HCT116 (cell line): ENCODE measurements at regions not wholly inside any gene's neighbourhood (a gene's known extent, or its start where the extent isn't known, plus 50 kb on each side); places are given as distances from the start of the nearest gene placed in this dataset.

Source experiments
- ATAC-seq: fragments of 200-7000 bp; cut with Tn5 transposase; 2 replicates; pipeline ENCODE4 v1.9.1; 2020; ENCODE audit warnings: mild to moderate bottlenecking, moderate library complexity
- BruUV-seq: library from RNA; stranded (reverse); fragments of 400-500 nt; replicated peaks from 2 replicates; lab custom pipeline; 2021; lab: Mats Ljungman, UMichigan
- CTCF ChIA-PET: fragments of 300-600 bp; sonication (Branson Sonifier 250); formaldehyde crosslinking; loops from one replicate; lab custom pipeline; 2021; ENCODE audit warnings: antibody characterized with exemption; lab: Charles Lee
- POLR2A ChIA-PET: fragments of 300-600, 350-600 bp; sonication (Branson Sonifier 250); formaldehyde crosslinking; loops from one replicate; lab custom pipeline; 2021; ENCODE audit warnings: antibody characterized with exemption; lab: Charles Lee
- RAD21 ChIA-PET, 2 experiments: fragments of 300-600 bp; sonication (Branson Sonifier 250); formaldehyde crosslinking; loops; one replicate each; lab custom pipeline; 2023; ENCODE audit warnings: low total read pairs in 2 of 2; ENCODE audit not compliant: uncharacterized antibody in 2 of 2, unreplicated experiment in 2 of 2, low non-redundant PET in 1 of 2; lab: Charles Lee
- DNase-seq: peaks from one replicate; pipeline ENCODE4 v3.0.0-alpha.2; 2010; ENCODE audit warnings: low read depth, low spot score
- H2AFZ ChIP-seq: fragments of 200-600 bp; shearing (Covaris generic), sonication (generic); 2 replicates; pipeline ENCODE4 v1.6.1; 2017; ENCODE audit warnings: low read depth, mixed run types, mixed read lengths, antibody characterized with exemption, low read length; ENCODE audit not compliant: poor library complexity, severe bottlenecking
- H3K27ac ChIP-seq: 2 replicates; pipeline ENCODE4 v1.5.1; 2012; ENCODE audit warnings: low read depth, low read length
- H3K27me3 ChIP-seq: fragments of 200-600 bp; sonication (generic); 2 replicates; pipeline ENCODE4 v1.6.1; 2016; ENCODE audit warnings: mixed run types, low read length, mixed read lengths; ENCODE audit not compliant: insufficient read depth
- H3K36me3 ChIP-seq, 2 experiments: fragments of 200-500 bp in 1 of 2; fragments of 200-600 bp in 1 of 2; sonication (Bioruptor generic) in 1 of 2; sonication (generic) in 1 of 2; 2 replicates each; pipeline versions ENCODE4 v1.5.1 to v1.6.1; 2014 to 2016; ENCODE audit warnings: low read length in 2 of 2, inconsistent platforms in 1 of 2, mixed read lengths in 1 of 2, mixed run types in 1 of 2; ENCODE audit not compliant: insufficient read depth in 2 of 2, control insufficient read depth in 1 of 2
- H3K4me1 ChIP-seq, 2 experiments: fragments of 200-600 bp in 1 of 2; sonication (generic) in 1 of 2; 2 replicates each; pipeline versions ENCODE4 v1.5.1 to v1.6.1; 2012 to 2017; ENCODE audit warnings: low read length in 2 of 2, inconsistent platforms in 1 of 2, mild to moderate bottlenecking in 1 of 2, mixed read lengths in 1 of 2, mixed run types in 1 of 2, moderate library complexity in 1 of 2; ENCODE audit not compliant: insufficient read depth in 2 of 2, control insufficient read depth in 1 of 2
- H3K4me2 ChIP-seq: fragments of 200-600 bp; sonication (generic); 2 replicates; pipeline ENCODE4 v1.6.1; 2017; ENCODE audit warnings: mixed run types, low read length, mixed read lengths
- H3K4me3 ChIP-seq, 2 experiments: fragments of 200-600 bp in 1 of 2; sonication (generic) in 1 of 2; replicated peaks in 1 of 2; 2 replicates each; pipeline ENCODE4 v1.5.1; 2011 to 2016; ENCODE audit warnings: low read length in 2 of 2, control low read depth in 1 of 2, low read depth in 1 of 2, mild to moderate bottlenecking in 1 of 2, mixed read lengths in 1 of 2, mixed run types in 1 of 2
- H3K79me2 ChIP-seq: fragments of 200-600 bp; sonication (generic); 2 replicates; pipeline ENCODE4 v1.6.1; 2017; ENCODE audit warnings: mild to moderate bottlenecking, mixed run types, low read length, moderate library complexity, mixed read lengths; ENCODE audit not compliant: insufficient read depth
- H3K9ac ChIP-seq: fragments of 200-600 bp; sonication (generic); 2 replicates; pipeline ENCODE4 v1.6.1; 2016; ENCODE audit warnings: low read length, mixed read lengths
- H3K9me2 ChIP-seq: fragments of 200-600 bp; sonication (generic), shearing (Covaris generic); 2 replicates; pipeline ENCODE4 v1.6.1; 2017; ENCODE audit warnings: mixed run types, mild to moderate bottlenecking, moderate library complexity; ENCODE audit not compliant: insufficient read depth
- H3K9me3 ChIP-seq, 2 experiments: fragments of 200-500 bp in 1 of 2; fragments of 200-600 bp in 1 of 2; sonication (Bioruptor generic) in 1 of 2; sonication (generic) in 1 of 2; 2 replicates each; pipeline ENCODE4 v1.6.1; 2014 to 2017; ENCODE audit warnings: low read length in 2 of 2, mixed read lengths in 2 of 2, inconsistent platforms in 1 of 2, low read depth in 1 of 2, mild to moderate bottlenecking in 1 of 2, mixed run types in 1 of 2, moderate library complexity in 1 of 2; ENCODE audit not compliant: control insufficient read depth in 1 of 2, insufficient read depth in 1 of 2
- H4K20me1 ChIP-seq: fragments of 200-600 bp; sonication (generic), shearing (Covaris generic); 2 replicates; pipeline ENCODE4 v1.6.1; 2017; ENCODE audit warnings: mixed run types, mild to moderate bottlenecking, moderate library complexity; ENCODE audit not compliant: insufficient read depth
- CBX3 ChIP-seq: IDR thresholded peaks from 2 replicates; pipeline ENCODE4 v1.6.1; 2012; ENCODE audit warnings: low read depth
- CEBPB ChIP-seq: IDR thresholded peaks from 2 replicates; pipeline ENCODE4 v1.6.1; 2012; ENCODE audit warnings: low read depth
- CTCF ChIP-seq, 3 experiments: fragments of 200-600 bp in 1 of 3; sonication (generic) in 1 of 3; IDR thresholded peaks in 2 of 3; conservative IDR thresholded peaks in 1 of 3; 2 replicates each; pipeline ENCODE4 v1.5.1; 2012 to 2017; ENCODE audit warnings: low read depth in 2 of 3, low read length in 2 of 3, antibody characterized with exemption in 1 of 3, borderline replicate concordance in 1 of 3, control low read depth in 1 of 3, mild to moderate bottlenecking in 1 of 3, mixed read lengths in 1 of 3, mixed run types in 1 of 3, moderate library complexity in 1 of 3; ENCODE audit not compliant: insufficient read depth in 1 of 3
- EGR1 ChIP-seq: IDR thresholded peaks from 2 replicates; pipeline ENCODE4 v1.6.1; 2012; ENCODE audit warnings: low read depth
- ELF1 ChIP-seq: IDR thresholded peaks from 2 replicates; pipeline ENCODE4 v1.6.1; 2012; ENCODE audit warnings: low read depth, borderline replicate concordance
- POLR2A ChIP-seq: IDR thresholded peaks from 2 replicates; pipeline ENCODE4 v1.7.0; 2011; ENCODE audit warnings: borderline replicate concordance; ENCODE audit not compliant: insufficient read depth, insufficient read length; ENCODE audit errors: extremely low read depth
- POLR2AphosphoS5 ChIP-seq: IDR thresholded peaks from 2 replicates; pipeline ENCODE4 v1.6.1; 2011; ENCODE audit warnings: mild to moderate bottlenecking, low read depth, low read length, moderate library complexity
- RAD21 ChIP-seq: IDR thresholded peaks from 2 replicates; pipeline ENCODE4 v1.6.1; 2012; ENCODE audit warnings: low read depth, mild to moderate bottlenecking
- SIN3A ChIP-seq: IDR thresholded peaks from 2 replicates; pipeline ENCODE4 v1.6.1; 2012; ENCODE audit warnings: low read depth
- SP1 ChIP-seq: IDR thresholded peaks from 2 replicates; pipeline ENCODE4 v1.6.1; 2012; ENCODE audit warnings: low read depth
- TCF7L2 ChIP-seq: IDR thresholded peaks from 2 replicates; pipeline ENCODE4 v1.7.0; 2011; ENCODE audit warnings: borderline replicate concordance, inconsistent platforms; ENCODE audit not compliant: insufficient read depth, insufficient read length; ENCODE audit errors: extremely low read depth
- YY1 ChIP-seq: IDR thresholded peaks from 2 replicates; pipeline ENCODE4 v1.6.1; 2011; ENCODE audit warnings: low read length, low read depth, moderate library complexity, mild to moderate bottlenecking; ENCODE audit not compliant: insufficient replicate concordance; ENCODE audit errors: extremely low read depth
- ZFX ChIP-seq: fragments of 450-650 bp; IDR thresholded peaks from 2 replicates; pipeline ENCODE4 v1.6.1; 2017
- ZNF274 ChIP-seq: fragments of 200-500 bp; sonication (Bioruptor generic); IDR thresholded peaks from 2 replicates; pipeline ENCODE4 v1.6.1; 2014; ENCODE audit warnings: mild to moderate bottlenecking, low read depth, low read length, inconsistent platforms
- intact Hi-C: fragments of 100-400 bp; cut with micrococcal nuclease; formaldehyde crosslinking; loops from 2 replicates; pipeline ENCODE4 v1.10.0; 2022

- H3K36me3 ChIP-seq: no peaks in the 10 kb centered on the region
- RAD21 ChIA-PET: no interaction called here
- H2AFZ ChIP-seq: no peak overlapping the region
- no peaks in the 10 kb centered on the region for H3K9me3 ChIP-seq
- intact Hi-C loops: no loop called here
- H3K4me2 ChIP-seq: no peak overlapping the region
- H4K20me1 ChIP-seq: no peaks in the 10 kb centered on the region
- CTCF ChIA-PET: no interaction called here
- ATAC-seq (no peak), DNase-seq (no peak)
- no peak overlapping the region for H3K9ac ChIP-seq
- H3K27me3 ChIP-seq: no peaks in the 10 kb centered on the region
- H3K4me3 ChIP-seq: no peak overlapping the region
- no peaks in the 10 kb centered on the region for H3K79me2 ChIP-seq
- no TSS peak for BruUV-seq
- H3K9me2 ChIP-seq: no peaks in the 10 kb centered on the region
- H3K27ac ChIP-seq: no peak overlapping the region
- POLR2A ChIA-PET: no interaction called here
- no peak for TF ChIP-seq SP1
- no peak for TF ChIP-seq ZNF274
- no peak for TF ChIP-seq CBX3
- no peak for TF ChIP-seq CEBPB
- no peak for TF ChIP-seq SIN3A
- no peak for TF ChIP-seq YY1
- no peak for TF ChIP-seq ELF1
- TF ChIP-seq POLR2A: no peak
- TF ChIP-seq EGR1: no peak
- no peak for TF ChIP-seq CTCF (IDR thresholded peaks at IDR 0.05 in 2 of 3, conservative IDR thresholded peaks at IDR 0.05 in 1 of 3; ENCODE audit: borderline replicate concordance in 1 of 3, insufficient read depth in 1 of 3, low read depth in 2 of 3, low read length in 2 of 3)
- TF ChIP-seq TCF7L2: no peak
- TF ChIP-seq POLR2AphosphoS5: no peak
- TF ChIP-seq ZFX: no peak
- no peak for TF ChIP-seq RAD21
- H3K4me1 ChIP-seq: no peaks in the 10 kb centered on the region
These were observed 119.2 kb upstream of the ANK3 start for GRCh38 chr10:60508831-60509230.
